H9 (cell line): ENCODE measurements at regions not wholly inside any gene's neighbourhood (a gene's known extent, or its start where the extent isn't known, plus 50 kb on each side); places are given as distances from the start of the nearest gene placed in this dataset.
A peak's percentile ranks its signal among the peaks of the same experiment; 100 is the strongest.

Source experiments
- DNase-seq: peaks from one replicate; pipeline ENCODE4 v3.0.0-alpha.2; 2017
- H2AFZ ChIP-seq: one replicate; pipeline ENCODE4 v1.6.1; 2013; ENCODE audit warnings: mild to moderate bottlenecking, low read length, control low read depth, moderate library complexity
- H2AK5ac ChIP-seq: 2 replicates; pipeline ENCODE4 v1.6.1; 2013; ENCODE audit warnings: low read length, control low read depth, mixed read lengths; ENCODE audit not compliant: insufficient read length
- H2BK120ac ChIP-seq: one replicate; pipeline ENCODE4 v1.6.1; 2013; ENCODE audit warnings: low read depth, mild to moderate bottlenecking, low read length, control low read depth, inconsistent platforms; ENCODE audit not compliant: poor library complexity, severe bottlenecking
- H2BK12ac ChIP-seq: 2 replicates; pipeline ENCODE4 v1.6.1; 2013; ENCODE audit warnings: low read length, control low read depth, mixed read lengths, low read depth; ENCODE audit not compliant: insufficient read length
- H2BK15ac ChIP-seq: 2 replicates; pipeline ENCODE4 v1.6.1; 2013; ENCODE audit warnings: low read depth, low read length, control low read depth
- H2BK20ac ChIP-seq: one replicate; pipeline ENCODE4 v1.6.1; 2013; ENCODE audit warnings: low read depth, mild to moderate bottlenecking, low read length, control low read depth, inconsistent platforms; ENCODE audit not compliant: poor library complexity, severe bottlenecking
- H2BK5ac ChIP-seq: 2 replicates; pipeline ENCODE4 v1.6.1; 2013; ENCODE audit warnings: low read length, control low read depth, mixed read lengths; ENCODE audit not compliant: insufficient read length
- H3K14ac ChIP-seq: 2 replicates; pipeline ENCODE4 v1.6.1; 2013; ENCODE audit warnings: low read length, control low read depth; ENCODE audit not compliant: insufficient read depth
- H3K18ac ChIP-seq: 2 replicates; pipeline ENCODE4 v1.6.1; 2013; ENCODE audit warnings: low read depth, mild to moderate bottlenecking, mixed read lengths, low read length, control low read depth; ENCODE audit not compliant: insufficient read length
- H3K23ac ChIP-seq: 2 replicates; pipeline ENCODE4 v1.6.1; 2013; ENCODE audit warnings: low read length, control low read depth, mixed read lengths, low read depth; ENCODE audit not compliant: insufficient read length
- H3K23me2 ChIP-seq: 2 replicates; pipeline ENCODE4 v1.6.1; 2013; ENCODE audit warnings: low read depth, mild to moderate bottlenecking, mixed read lengths, low read length, control low read depth; ENCODE audit not compliant: insufficient read length, poor library complexity, severe bottlenecking
- H3K27ac ChIP-seq: 2 replicates; pipeline ENCODE4 v1.5.1; 2013; ENCODE audit warnings: low read length, control low read depth, mixed read lengths, low read depth; ENCODE audit not compliant: insufficient read length
- H3K27me3 ChIP-seq: 2 replicates; pipeline ENCODE4 v1.6.1; 2013; ENCODE audit warnings: low read length, control low read depth, inconsistent platforms; ENCODE audit not compliant: insufficient read depth
- H3K4ac ChIP-seq: 2 replicates; pipeline ENCODE4 v1.6.1; 2013; ENCODE audit warnings: low read depth, mild to moderate bottlenecking, control low read depth, inconsistent platforms, low read length, moderate library complexity
- H3K4me1 ChIP-seq: 2 replicates; pipeline ENCODE4 v1.6.1; 2013; ENCODE audit warnings: low read length, control low read depth, inconsistent platforms; ENCODE audit not compliant: insufficient read depth
- H3K4me2 ChIP-seq: 2 replicates; pipeline ENCODE4 v1.6.1; 2013; ENCODE audit warnings: low read length, control low read depth, mixed read lengths; ENCODE audit not compliant: insufficient read length, insufficient read depth
- H3K56ac ChIP-seq: 2 replicates; pipeline ENCODE4 v1.6.1; 2013; ENCODE audit warnings: low read depth, mild to moderate bottlenecking, mixed read lengths, low read length, control low read depth; ENCODE audit not compliant: insufficient read length
- H3K79me1 ChIP-seq: 2 replicates; pipeline ENCODE4 v1.6.1; 2013; ENCODE audit warnings: low read depth, mild to moderate bottlenecking, moderate library complexity, low read length, control low read depth, inconsistent platforms; ENCODE audit not compliant: insufficient read depth, poor library complexity, severe bottlenecking
- H3K79me2 ChIP-seq: 2 replicates; pipeline ENCODE4 v1.6.1; 2013; ENCODE audit warnings: low read length, control low read depth, inconsistent platforms; ENCODE audit not compliant: insufficient read depth
- H3K9ac ChIP-seq: 2 replicates; pipeline ENCODE4 v1.6.1; 2013; ENCODE audit warnings: low read length, control low read depth, mixed read lengths; ENCODE audit not compliant: insufficient read length; ENCODE audit errors: extremely low read depth
- H3K9me3 ChIP-seq: one replicate; pipeline ENCODE4 v1.6.1; 2013; ENCODE audit warnings: low read depth, low read length, inconsistent platforms; ENCODE audit not compliant: control insufficient read depth
- H3T11ph ChIP-seq: one replicate; pipeline ENCODE4 v1.6.1; 2013; ENCODE audit warnings: mild to moderate bottlenecking, low read length, control low read depth, inconsistent platforms
- H4K20me1 ChIP-seq: one replicate; pipeline ENCODE4 v1.6.1; 2013; ENCODE audit not compliant: control insufficient read depth, insufficient read length, insufficient read depth
- H4K5ac ChIP-seq: 2 replicates; pipeline ENCODE4 v1.6.1; 2013; ENCODE audit warnings: low read depth, mild to moderate bottlenecking, mixed read lengths, low read length, control low read depth; ENCODE audit not compliant: insufficient read length
- H4K8ac ChIP-seq: replicated peaks from 2 replicates; pipeline ENCODE4 v1.6.1; 2013; ENCODE audit warnings: low read length, control low read depth, mixed read lengths, low read depth; ENCODE audit not compliant: insufficient read length
- H4K91ac ChIP-seq: 2 replicates; pipeline ENCODE4 v1.6.1; 2013; ENCODE audit warnings: low read depth, mild to moderate bottlenecking, moderate library complexity, mixed read lengths, low read length, control low read depth; ENCODE audit not compliant: insufficient read length
- H3K27ac Mint-ChIP-seq, 3 experiments: 2 replicates in 2 of 3; 3 replicates in 1 of 3; pipeline ENCODE4 v1.8.0; 2020 to 2021; ENCODE audit warnings: mixed read lengths in 3 of 3, mild to moderate bottlenecking in 1 of 3, moderate library complexity in 1 of 3
- H3K27me3 Mint-ChIP-seq: 2 replicates; pipeline ENCODE4 v1.8.0; 2021; ENCODE audit warnings: low read depth, mild to moderate bottlenecking, moderate library complexity, mixed read lengths
- H3K36me3 Mint-ChIP-seq, 3 experiments: 2 replicates in 2 of 3; 3 replicates in 1 of 3; pipeline ENCODE4 v1.8.0; 2020 to 2021; ENCODE audit warnings: low read depth in 3 of 3, mixed read lengths in 3 of 3; ENCODE audit not compliant: insufficient read depth in 1 of 3
- H3K4me1 Mint-ChIP-seq, 2 experiments: 2 replicates each; pipeline ENCODE4 v1.8.0; 2020; ENCODE audit warnings: mixed read lengths in 2 of 2
- H3K4me3 Mint-ChIP-seq, 2 experiments: 2 replicates in 1 of 2; 3 replicates in 1 of 2; pipeline ENCODE4 v1.8.0; 2020 to 2021; ENCODE audit warnings: mild to moderate bottlenecking in 2 of 2, mixed read lengths in 2 of 2, moderate library complexity in 1 of 2
- H3K9me3 Mint-ChIP-seq, 2 experiments: 2 replicates in 1 of 2; 3 replicates in 1 of 2; pipeline ENCODE4 v1.8.0; 2020; ENCODE audit warnings: mild to moderate bottlenecking in 2 of 2, mixed read lengths in 2 of 2, moderate library complexity in 1 of 2
- CTCF ChIP-seq: fragments of 200-600 bp; sonication (generic); conservative IDR thresholded peaks from 3 replicates; pipeline ENCODE4 v1.8.0; 2021; ENCODE audit warnings: antibody characterized with exemption, mild to moderate bottlenecking
- WGBS: extraction: QIAGEN DNeasy Blood & Tissue Kit; methylation state at CpG from one replicate; pipeline ENCODE4 v1.1.7; 2013; ENCODE audit warnings: missing lambda C conversion rate, low lambda C conversion rate, mixed read lengths; ENCODE audit not compliant: insufficient read length; ENCODE audit errors: extremely low coverage; 5-methylcytosine and 5-hydroxymethylcytosine counted together

DNA sequence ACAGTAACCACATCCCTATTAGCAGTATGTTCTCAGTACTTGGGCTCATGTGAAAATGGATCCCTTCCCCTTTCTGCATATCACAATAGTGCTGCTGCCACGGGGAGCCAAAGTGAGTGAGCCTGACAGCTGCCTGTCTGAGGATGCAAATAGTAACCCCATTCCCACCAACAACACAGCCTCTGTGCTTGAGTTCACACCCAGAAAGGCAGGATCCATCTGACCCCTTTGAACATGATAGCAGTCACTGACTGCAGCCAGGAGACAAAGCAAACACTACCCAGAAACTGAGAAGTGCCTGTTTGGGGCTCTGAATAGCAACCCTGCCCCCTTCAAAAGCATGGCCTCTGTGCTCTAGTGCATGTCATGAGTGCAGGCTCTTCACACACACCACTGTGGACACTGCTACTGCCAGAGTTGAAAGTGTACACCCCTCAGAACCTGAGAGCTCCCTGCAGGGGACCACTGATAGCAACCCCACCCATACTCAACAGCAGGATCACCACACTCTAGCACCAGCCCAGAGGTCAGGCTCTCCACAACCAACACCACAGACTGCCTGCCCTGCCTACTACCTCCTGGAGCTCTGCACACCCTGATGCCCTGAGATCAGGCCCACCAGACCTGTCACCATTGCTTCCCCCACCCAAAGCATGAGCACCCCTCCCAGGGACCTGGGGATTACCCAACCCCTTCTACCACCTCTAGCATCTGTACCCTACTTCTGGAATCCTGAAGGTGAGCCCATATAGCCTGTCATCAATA is 1563.5 kb upstream of the PRR20A start:
- peak; percentile 57 for DNase-seq
- Histone ChIP-seq H2BK20ac (no peak overlapping the region), H2AK5ac (no peak overlapping the region), H4K20me1 (peaks cover 2% of the 10 kb centered on the region), H3K27me3 (no peaks in the 10 kb centered on the region), H4K5ac (no peak overlapping the region), H2BK15ac (no peak overlapping the region), H2AFZ (no peak overlapping the region), H2BK12ac (no peak overlapping the region), H3K56ac (no peak overlapping the region), H3K4ac (no peak overlapping the region), H3K79me1 (no peaks in the 10 kb centered on the region), H3K14ac (no peak overlapping the region), H3K9me3 (no peaks in the 10 kb centered on the region), H4K8ac (no peak overlapping the region), H3K79me2 (peaks cover 31% of the 10 kb centered on the region; the same call in 1 of the 2 replicates), H3K27ac (no peak overlapping the region), H2BK120ac (no peak overlapping the region), H3K23ac (no peak overlapping the region), H3K23me2 (peaks cover 11% of the 10 kb centered on the region), H3K4me2 (peak overlapping the region; percentile 73), H2BK5ac (no peak overlapping the region), H3K18ac (no peak overlapping the region), H4K91ac (no peak overlapping the region), H3K4me1 (no peaks in the 10 kb centered on the region), H3T11ph (no peak overlapping the region), H3K9ac (peak overlapping the region; percentile 60)
- Mint-ChIP-seq H3K4me3 (peak overlapping the region; percentile 97 to 98), H3K27me3 (peaks cover 5% of the 10 kb centered on the region), H3K9me3 (peaks cover 2 to 26% of the 10 kb centered on the region in 2 experiments; a peak in 4 of 5 replicates), H3K27ac (peak overlapping the region; percentile 84 to 98 (median 85)), H3K36me3 (peaks cover 63 to 80% (median 73%) of the 10 kb centered on the region in 3 experiments), H3K4me1 (peaks cover 60 to 75% of the 10 kb centered on the region in 2 experiments)
- WGBS: no CpG with 5 or more reads among the region's 1 CpG
- no peak for TF ChIP-seq CTCF
